ENCODE measurements at regions not wholly inside any gene's neighbourhood (a gene's known extent, or its start where the extent isn't known, plus 50 kb on each side); places are given as distances from the start of the nearest gene placed in this dataset.

DNA sequence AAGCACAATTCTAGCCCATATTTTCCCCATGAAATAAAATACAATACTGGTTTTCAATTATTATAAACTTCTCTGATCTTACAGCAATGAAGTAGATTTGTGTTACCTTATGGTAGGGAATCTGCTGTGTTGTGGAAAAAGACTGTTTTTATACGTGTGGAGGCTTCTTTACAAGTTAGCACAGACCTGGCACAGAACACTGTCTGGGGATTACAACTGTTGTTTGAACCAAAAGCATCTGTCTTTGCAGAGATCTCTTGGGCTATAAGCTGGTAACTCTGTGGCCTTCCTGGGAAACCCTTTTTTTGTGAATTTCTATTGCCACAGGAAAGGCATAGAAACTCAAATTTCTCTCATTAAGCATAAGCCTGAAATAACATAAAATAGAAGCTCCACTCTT, 581.9 kb downstream of the TUSC7 start:
- POLR2A ChIA-PET: no interaction called here
- DNase-seq (no peak), ATAC-seq (ENCODE audit: low read depth) (no peak)
- intact Hi-C loops (cut with micrococcal nuclease): no loop called here
- CTCF ChIA-PET: no interaction called here
- no peak overlapping the region for H3K4me3 Mint-ChIP-seq
- H3K27me3 Mint-ChIP-seq: no peaks in the 10 kb centered on the region
- no peaks in the 10 kb centered on the region for H3K9me3 Mint-ChIP-seq
- no peaks in the 10 kb centered on the region for H3K36me3 Mint-ChIP-seq (ENCODE audit: low read depth)
- no peak overlapping the region for H3K27ac Mint-ChIP-seq
- no peak for TF ChIP-seq CTCF (IDR thresholded peaks at IDR 0.05)
- H3K4me1 Mint-ChIP-seq: no peaks in the 10 kb centered on the region

DNA sequence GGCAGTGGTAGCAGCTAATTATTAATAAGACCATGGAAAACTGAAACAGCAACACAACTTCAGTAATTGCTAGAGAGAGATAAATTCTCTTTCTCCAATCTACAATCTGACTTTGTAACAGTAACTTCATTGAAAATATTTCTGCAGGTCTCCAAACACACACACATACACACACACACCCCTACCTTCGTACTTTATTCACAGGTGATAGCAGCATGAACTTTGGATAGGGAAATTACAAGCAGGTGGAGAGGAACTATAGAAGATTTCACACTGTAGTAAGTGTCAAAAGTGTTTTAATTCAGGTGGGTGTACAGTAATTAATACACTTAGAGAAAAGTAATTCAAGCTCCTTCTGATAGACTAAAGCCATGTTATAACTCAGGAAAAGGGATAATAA, 587.5 kb downstream of the TUSC7 start:
- intact Hi-C loops (cut with micrococcal nuclease): no loop called here
- ATAC-seq (ENCODE audit: low read depth): no peak
- no peak overlapping the region for H3K4me3 Mint-ChIP-seq
- CTCF ChIA-PET: no interaction called here
- POLR2A ChIA-PET: no interaction called here
- no peaks in the 10 kb centered on the region for H3K36me3 Mint-ChIP-seq (ENCODE audit: low read depth)
- H3K4me1 Mint-ChIP-seq: no peaks in the 10 kb centered on the region
- H3K9me3 Mint-ChIP-seq: no peaks in the 10 kb centered on the region
- H3K27ac Mint-ChIP-seq: no peak overlapping the region
- no peaks in the 10 kb centered on the region for H3K27me3 Mint-ChIP-seq
- no peak for TF ChIP-seq CTCF (IDR thresholded peaks at IDR 0.05)
- DNase-seq: no peak

- Mint-ChIP-seq H3K9me3 (no peaks in the 10 kb centered on the region), H3K27me3 (no peaks in the 10 kb centered on the region), H3K27ac (no peak overlapping the region), H3K4me1 (no peaks in the 10 kb centered on the region), H3K4me3 (no peak overlapping the region), H3K36me3 (ENCODE audit: low read depth) (no peaks in the 10 kb centered on the region)
- intact Hi-C loops (cut with micrococcal nuclease): no loop called here
- no peak for TF ChIP-seq CTCF (IDR thresholded peaks at IDR 0.05)
- POLR2A ChIA-PET: no interaction called here
- no peak for ATAC-seq (ENCODE audit: low read depth)
- DNase-seq: no peak
- CTCF ChIA-PET: no interaction called here
These were observed 588.0 kb downstream of the TUSC7 start for GRCh38 chr3:117297541-117297940.

- H3K36me3 Mint-ChIP-seq (ENCODE audit: low read depth): no peaks in the 10 kb centered on the region
- H3K27ac Mint-ChIP-seq: no peak overlapping the region
- H3K4me1 Mint-ChIP-seq: no peaks in the 10 kb centered on the region
- ChIA-PET CTCF (no interaction called here), POLR2A (no interaction called here)
- H3K9me3 Mint-ChIP-seq: no peaks in the 10 kb centered on the region
- no peak for ATAC-seq (ENCODE audit: low read depth)
- DNase-seq: no peak
- intact Hi-C loops (cut with micrococcal nuclease): no loop called here
- no peak overlapping the region for H3K4me3 Mint-ChIP-seq
- no peaks in the 10 kb centered on the region for H3K27me3 Mint-ChIP-seq
- TF ChIP-seq CTCF (IDR thresholded peaks at IDR 0.05): no peak
These were observed 588.7 kb downstream of the TUSC7 start for GRCh38 chr3:117298273-117298672.

DNA sequence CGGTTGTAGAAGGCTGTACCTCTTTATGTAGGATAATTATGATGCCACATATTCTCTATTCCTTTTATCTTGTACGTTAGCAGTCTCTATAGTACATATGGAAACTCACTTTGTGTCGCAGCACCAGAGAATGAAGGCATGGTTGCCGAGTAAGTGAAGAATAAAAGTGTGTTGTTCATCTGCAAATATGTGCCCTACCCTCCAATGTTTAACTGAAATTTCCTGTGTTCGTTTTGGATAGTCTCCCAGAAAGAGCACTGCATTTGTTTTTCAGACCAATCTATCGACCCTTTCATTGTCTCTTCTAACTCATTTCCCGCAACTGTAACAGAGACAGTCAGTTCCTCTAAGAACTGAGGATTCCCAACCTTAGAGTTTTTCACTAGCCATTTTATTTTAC, 592.8 kb downstream of the TUSC7 start:
- Mint-ChIP-seq H3K27me3 (no peaks in the 10 kb centered on the region), H3K4me1 (no peaks in the 10 kb centered on the region), H3K27ac (no peak overlapping the region), H3K4me3 (no peak overlapping the region), H3K9me3 (no peaks in the 10 kb centered on the region), H3K36me3 (ENCODE audit: low read depth) (no peaks in the 10 kb centered on the region)
- POLR2A ChIA-PET: no interaction called here
- ATAC-seq (ENCODE audit: low read depth) (no peak), DNase-seq (no peak)
- CTCF ChIA-PET: no interaction called here
- intact Hi-C loops (cut with micrococcal nuclease): no loop called here
- TF ChIP-seq CTCF (IDR thresholded peaks at IDR 0.05): no peak
